Liver (tissue), 7 donors: ENCODE measurements at regions not wholly inside any gene's neighbourhood (a gene's known extent, or its start where the extent isn't known, plus 50 kb on each side); places are given as distances from the start of the nearest gene placed in this dataset.
"Not testable (repeated sequence)": the region's sequence is repeated elsewhere in the genome, so short reads cannot be mapped to it uniquely, and the experiment has no call there.

Experiments used
- DNase-seq: peaks from one replicate; pipeline ENCODE4 v3.0.0-alpha.2; 2017; ENCODE audit warnings: low spot score
- H3K27ac ChIP-seq, 2 donors: one replicate each; pipeline ENCODE4 v1.7.0; 2013; ENCODE audit warnings: inconsistent platforms in 2 of 2, low read length in 2 of 2, control low read depth in 1 of 2, low read depth in 1 of 2, mild to moderate bottlenecking in 1 of 2
- H3K27me3 ChIP-seq, 4 donors: one replicate each; pipeline versions ENCODE4 v1.6.1 to v1.7.0; 2013; ENCODE audit warnings: low read length in 3 of 4, inconsistent platforms in 1 of 4, mild to moderate bottlenecking in 1 of 4, moderate library complexity in 1 of 4; ENCODE audit not compliant: control insufficient read depth in 4 of 4, insufficient read depth in 4 of 4
- H3K36me3 ChIP-seq, 4 donors: one replicate each; pipeline versions ENCODE4 v1.6.1 to v1.7.0; 2013; ENCODE audit warnings: low read length in 3 of 4, mild to moderate bottlenecking in 3 of 4, low read depth in 1 of 4, moderate library complexity in 1 of 4; ENCODE audit not compliant: control insufficient read depth in 4 of 4, insufficient read depth in 3 of 4
- H3K4me1 ChIP-seq, 4 donors: one replicate each; pipeline versions ENCODE4 v1.6.1 to v1.7.0; 2013; ENCODE audit warnings: low read length in 3 of 4, mild to moderate bottlenecking in 3 of 4, moderate library complexity in 1 of 4; ENCODE audit not compliant: control insufficient read depth in 4 of 4, insufficient read depth in 4 of 4
- H3K4me3 ChIP-seq, 3 donors: one replicate each; pipeline versions ENCODE4 v1.6.1 to v1.7.0; 2013; ENCODE audit warnings: low read length in 3 of 3, control low read depth in 1 of 3, low read depth in 1 of 3, mild to moderate bottlenecking in 1 of 3
- H3K9ac ChIP-seq, 2 donors: one replicate each; pipeline ENCODE4 v1.7.0; 2013; ENCODE audit warnings: low read length in 2 of 2, mild to moderate bottlenecking in 2 of 2, moderate library complexity in 2 of 2, control low read depth in 1 of 2, low read depth in 1 of 2
- H3K9me3 ChIP-seq, 4 donors: one replicate each; pipeline versions ENCODE4 v1.6.1 to v1.7.0; 2013; ENCODE audit warnings: low read length in 3 of 4; ENCODE audit not compliant: control insufficient read depth in 4 of 4
- GABPA ChIP-seq, 2 donors: IDR thresholded peaks in 1 of 2; conservative IDR thresholded peaks in 1 of 2; 2 replicates each; pipeline ENCODE4 v1.6.1; 2016; ENCODE audit warnings: antibody characterized with exemption in 2 of 2, mild to moderate bottlenecking in 1 of 2, moderate library complexity in 1 of 2
- HNF4A ChIP-seq, 2 donors: conservative IDR thresholded peaks; 2 replicates each; pipeline ENCODE4 v1.6.1; 2016; ENCODE audit warnings: antibody characterized with exemption in 2 of 2, mild to moderate bottlenecking in 2 of 2
- JUND ChIP-seq, 2 donors: IDR thresholded peaks; 2 replicates each; pipeline ENCODE4 v1.6.1; 2016; ENCODE audit warnings: antibody characterized with exemption in 2 of 2
- RAD21 ChIP-seq, 2 donors: IDR thresholded peaks; 2 replicates each; pipeline ENCODE4 v1.6.1; 2016; ENCODE audit warnings: antibody characterized with exemption in 2 of 2, mild to moderate bottlenecking in 2 of 2
- ZBTB33 ChIP-seq: IDR thresholded peaks from 2 replicates; pipeline ENCODE4 v1.6.1; 2016; ENCODE audit warnings: antibody characterized with exemption
- WGBS: extraction: QIAGEN DNeasy Blood & Tissue Kit; methylation state at CpG from one replicate; pipeline ENCODE4 v1.1.7; 2013; 5-methylcytosine and 5-hydroxymethylcytosine counted together
- TF ChIP-seq, protein P1 (sequence below): IDR thresholded peaks from 2 replicates; pipeline ENCODE4 v1.6.1; 2016; ENCODE audit warnings: antibody characterized with exemption, mild to moderate bottlenecking
- TF ChIP-seq, protein P2 (sequence below): IDR thresholded peaks from 2 replicates; pipeline ENCODE4 v1.6.1; 2016; ENCODE audit warnings: antibody characterized with exemption
- donor health status: healthy.
- donor health status: healthy.
- donor health status: healthy.
- donor health status: healthy.

GRCh38 chr4:186392017-186392416 is 126.0 kb downstream of the F11 start:
- no peak overlapping the region for H3K4me3 ChIP-seq
- H3K9me3 ChIP-seq = peaks cover 0 to 3% (median 0%) of the 10 kb centered on the region in 4 donors
- H3K27ac ChIP-seq = no peak overlapping the region
- H3K36me3 ChIP-seq = no peaks in the 10 kb centered on the region
- no peak for TF ChIP-seq ZBTB33
- TF ChIP-seq, protein P1, sequence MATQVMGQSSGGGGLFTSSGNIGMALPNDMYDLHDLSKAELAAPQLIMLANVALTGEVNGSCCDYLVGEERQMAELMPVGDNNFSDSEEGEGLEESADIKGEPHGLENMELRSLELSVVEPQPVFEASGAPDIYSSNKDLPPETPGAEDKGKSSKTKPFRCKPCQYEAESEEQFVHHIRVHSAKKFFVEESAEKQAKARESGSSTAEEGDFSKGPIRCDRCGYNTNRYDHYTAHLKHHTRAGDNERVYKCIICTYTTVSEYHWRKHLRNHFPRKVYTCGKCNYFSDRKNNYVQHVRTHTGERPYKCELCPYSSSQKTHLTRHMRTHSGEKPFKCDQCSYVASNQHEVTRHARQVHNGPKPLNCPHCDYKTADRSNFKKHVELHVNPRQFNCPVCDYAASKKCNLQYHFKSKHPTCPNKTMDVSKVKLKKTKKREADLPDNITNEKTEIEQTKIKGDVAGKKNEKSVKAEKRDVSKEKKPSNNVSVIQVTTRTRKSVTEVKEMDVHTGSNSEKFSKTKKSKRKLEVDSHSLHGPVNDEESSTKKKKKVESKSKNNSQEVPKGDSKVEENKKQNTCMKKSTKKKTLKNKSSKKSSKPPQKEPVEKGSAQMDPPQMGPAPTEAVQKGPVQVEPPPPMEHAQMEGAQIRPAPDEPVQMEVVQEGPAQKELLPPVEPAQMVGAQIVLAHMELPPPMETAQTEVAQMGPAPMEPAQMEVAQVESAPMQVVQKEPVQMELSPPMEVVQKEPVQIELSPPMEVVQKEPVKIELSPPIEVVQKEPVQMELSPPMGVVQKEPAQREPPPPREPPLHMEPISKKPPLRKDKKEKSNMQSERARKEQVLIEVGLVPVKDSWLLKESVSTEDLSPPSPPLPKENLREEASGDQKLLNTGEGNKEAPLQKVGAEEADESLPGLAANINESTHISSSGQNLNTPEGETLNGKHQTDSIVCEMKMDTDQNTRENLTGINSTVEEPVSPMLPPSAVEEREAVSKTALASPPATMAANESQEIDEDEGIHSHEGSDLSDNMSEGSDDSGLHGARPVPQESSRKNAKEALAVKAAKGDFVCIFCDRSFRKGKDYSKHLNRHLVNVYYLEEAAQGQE = no peak
- TF ChIP-seq GABPA (IDR thresholded peaks at IDR 0.05 in 1 of 2, conservative IDR thresholded peaks at IDR 0.05 in 1 of 2) = no peak
- TF ChIP-seq HNF4A (conservative IDR thresholded peaks at IDR 0.05) = no peak
- no peak for TF ChIP-seq JUND (IDR thresholded peaks at IDR 0.05)
- no peaks in the 10 kb centered on the region for H3K4me1 ChIP-seq
- no peak overlapping the region for H3K9ac ChIP-seq
- WGBS = 90% methylated on average over 10 of the region's 10 CpGs
- no peak for DNase-seq
- H3K27me3 ChIP-seq = no peaks in the 10 kb centered on the region

GRCh38 chr4:186384328-186384727 is 118.3 kb downstream of the F11 start:
- H3K36me3 ChIP-seq, H3K9me3 ChIP-seq, H3K4me1 ChIP-seq, H3K9ac ChIP-seq, DNase-seq, H3K4me3 ChIP-seq, H3K27me3 ChIP-seq, H3K27ac ChIP-seq: not testable (repeated sequence)
- 18% methylated on average over 1 of the region's 1 CpG for WGBS

- Histone ChIP-seq H3K9ac (no peak overlapping the region), H3K36me3 (no peaks in the 10 kb centered on the region), H3K4me1 (no peaks in the 10 kb centered on the region), H3K27me3 (no peaks in the 10 kb centered on the region), H3K4me3 (no peak overlapping the region), H3K9me3 (peaks cover 0 to 5% (median 2%) of the 10 kb centered on the region in 4 donors), H3K27ac (no peak overlapping the region)
- WGBS = 82% methylated on average over 4 of the region's 4 CpGs
- TF ChIP-seq RAD21 (IDR thresholded peaks at IDR 0.05) = no peak
- TF ChIP-seq, protein P2, sequence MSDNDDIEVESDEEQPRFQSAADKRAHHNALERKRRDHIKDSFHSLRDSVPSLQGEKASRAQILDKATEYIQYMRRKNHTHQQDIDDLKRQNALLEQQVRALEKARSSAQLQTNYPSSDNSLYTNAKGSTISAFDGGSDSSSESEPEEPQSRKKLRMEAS = no peak
- DNase-seq = no peak
Observed at GRCh38 chr4:186368281-186368680, 102.3 kb downstream of the F11 start.

DNA sequence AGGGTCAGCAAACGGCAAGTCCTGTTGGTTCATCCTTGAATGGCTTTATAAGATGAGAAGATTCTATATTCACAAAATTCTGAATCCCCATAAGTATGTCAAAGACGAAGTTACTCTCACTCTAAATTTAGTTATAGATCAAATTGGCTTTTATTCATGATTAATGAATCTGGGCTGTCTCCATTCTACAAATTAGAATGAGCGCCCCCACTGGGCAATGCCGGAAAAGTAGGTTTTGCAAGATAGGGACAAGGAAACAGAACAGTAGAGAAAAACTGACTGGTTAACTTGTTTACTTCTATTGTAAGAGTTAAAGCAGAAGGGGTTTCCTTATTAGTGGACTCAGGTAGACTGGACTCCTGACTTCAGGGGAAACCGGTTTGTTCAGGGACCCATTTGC is 100.3 kb downstream of the F11 start:
- Histone ChIP-seq H3K27ac (no peak overlapping the region), H3K9ac (no peak overlapping the region), H3K36me3 (no peaks in the 10 kb centered on the region), H3K27me3 (no peaks in the 10 kb centered on the region), H3K4me3 (no peak overlapping the region), H3K4me1 (no peaks in the 10 kb centered on the region), H3K9me3 (peaks cover 0 to 5% (median 3%) of the 10 kb centered on the region in 4 donors)
- no peak for DNase-seq
- TF ChIP-seq, protein P1 = no peak
- WGBS = 88% methylated on average over 5 of the region's 5 CpGs

DNA sequence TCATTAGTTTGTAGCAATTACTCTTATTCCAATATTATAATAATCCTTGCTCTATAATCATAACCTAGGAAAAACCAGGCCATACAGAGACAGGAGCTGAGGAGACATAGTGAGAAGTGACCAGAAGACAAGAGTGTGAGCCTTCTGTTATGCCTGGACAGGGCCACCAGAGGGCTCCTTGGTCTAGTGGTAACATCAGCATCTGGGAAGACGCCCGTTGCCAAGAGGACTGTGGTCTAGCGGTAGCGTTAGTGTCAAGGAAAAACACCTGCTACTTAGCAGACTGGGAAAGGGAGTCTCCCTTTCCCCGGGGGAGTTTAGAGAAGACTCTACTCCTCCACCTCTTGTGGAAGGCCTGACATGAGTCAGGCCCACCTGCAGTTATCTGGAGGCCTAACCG is 97.0 kb downstream of the F11 start:
- not testable (repeated sequence) for H3K4me1 ChIP-seq, H3K4me3 ChIP-seq, H3K27me3 ChIP-seq, H3K36me3 ChIP-seq, H3K9ac ChIP-seq, H3K27ac ChIP-seq, DNase-seq
- 89% methylated on average over 6 of the region's 6 CpGs for WGBS
- H3K9me3 ChIP-seq = peaks cover 0 to 11% (median 3%) of the 10 kb centered on the region in 4 donors
